ENCODE measurements at regions not wholly inside any gene's neighbourhood (a gene's known extent, or its start where the extent isn't known, plus 50 kb on each side); places are given as distances from the start of the nearest gene placed in this dataset.

DNA sequence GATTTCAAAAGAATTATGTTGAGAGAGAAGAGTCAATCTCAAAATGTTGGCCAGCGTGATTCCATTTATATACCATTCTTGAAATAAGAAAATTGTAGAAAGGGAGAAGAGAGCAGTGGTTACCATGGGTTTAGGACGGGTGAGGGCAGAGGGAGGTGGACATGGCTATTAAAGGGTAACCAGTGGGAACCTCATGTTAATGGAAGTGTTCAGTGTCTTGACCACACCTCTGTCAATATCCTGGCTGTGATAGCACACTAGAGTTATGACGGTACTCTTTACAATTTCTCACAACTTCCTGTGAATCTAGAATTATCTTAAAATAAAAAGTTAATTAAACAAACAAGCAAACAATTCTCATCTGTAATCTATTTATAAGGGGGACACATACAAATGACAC is 821.2 kb downstream of the VRK1 start:
- TF ChIP-seq CTCF (conservative IDR thresholded peaks at IDR 0.05; ENCODE audit: low read depth, low read length), result no peak
- no peak for TF ChIP-seq BHLHE40 (IDR thresholded peaks at IDR 0.05; ENCODE audit: low read depth, low read length)

Data from IMR-90 (cell line).